ENCODE measurements at regions not wholly inside any gene's neighbourhood (a gene's known extent, or its start where the extent isn't known, plus 50 kb on each side); places are given as distances from the start of the nearest gene placed in this dataset.

DNA sequence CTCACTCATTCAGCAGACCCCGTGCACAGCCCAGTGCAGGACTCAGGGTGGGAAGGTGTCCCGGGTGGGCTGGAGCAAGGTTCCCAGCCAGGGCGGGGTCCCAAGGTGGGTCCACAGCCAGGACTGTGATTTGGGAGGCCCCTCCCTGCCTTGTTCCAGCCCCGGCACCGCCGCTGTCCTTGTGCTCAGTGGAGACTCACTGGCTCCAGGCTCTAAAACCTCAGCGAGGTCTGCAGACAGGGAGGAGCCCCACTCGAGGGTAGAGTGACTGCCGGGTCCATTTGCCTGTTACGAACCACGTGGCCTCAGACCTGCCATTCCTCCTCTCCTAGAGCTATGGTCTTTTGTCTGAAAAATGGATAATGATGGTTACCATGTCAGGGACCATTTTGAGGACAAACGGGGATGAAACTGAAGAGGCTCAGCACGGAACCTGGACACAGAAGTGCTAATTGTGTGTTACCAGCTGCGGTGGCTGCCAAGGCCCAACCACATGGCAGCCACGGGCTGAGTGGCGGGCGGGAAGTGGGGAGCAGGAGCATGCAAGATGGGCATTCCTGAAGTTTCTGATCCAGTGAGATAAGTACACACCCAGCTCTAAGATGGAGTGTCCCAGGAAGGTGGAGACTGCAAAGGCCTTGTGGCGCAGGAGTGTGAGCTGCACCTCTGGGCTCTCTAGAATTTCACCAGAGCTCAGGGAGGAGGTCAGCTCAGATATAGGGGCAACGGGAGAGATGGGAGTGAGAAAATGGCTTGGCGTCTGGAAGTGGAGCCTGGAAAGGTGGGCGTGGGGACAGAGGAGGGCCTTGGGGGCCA, 317.6 kb downstream of the SEC14L1 start:
- H3K36me3 ChIP-seq (ENCODE audit: insufficient read depth, low read length), result peaks cover 11% of the 10 kb centered on the region
- H3K27me3 ChIP-seq (ENCODE audit: insufficient read depth, low read length), result no peaks in the 10 kb centered on the region
- no peak for TF ChIP-seq CTCF (IDR thresholded peaks at IDR 0.05; ENCODE audit: extremely low read depth, low read depth, low read length)
- H3K4me2 ChIP-seq (ENCODE audit: insufficient read depth, low read length), result no peak overlapping the region
- DNase-seq (ENCODE audit: insufficient read length, low spot score, missing footprints), result peak; percentile 68
- peaks cover 98% of the 10 kb centered on the region for H3K79me2 ChIP-seq (ENCODE audit: insufficient read depth, low read length)
- H3K4me3 ChIP-seq (ENCODE audit: insufficient read depth, low read length), result no peak overlapping the region
- no peaks in the 10 kb centered on the region for H3K9me3 ChIP-seq (ENCODE audit: low read depth, low read length)
- H3K27ac ChIP-seq (ENCODE audit: low read depth, low read length), result peak overlapping the region; percentile 92
- H3K4me1 ChIP-seq (ENCODE audit: insufficient read depth, low read length), result peaks cover 39% of the 10 kb centered on the region
- no peak overlapping the region for H2AFZ ChIP-seq (ENCODE audit: low read length)
- peaks cover 81% of the 10 kb centered on the region for H4K20me1 ChIP-seq (ENCODE audit: insufficient read depth, low read length)

DNA sequence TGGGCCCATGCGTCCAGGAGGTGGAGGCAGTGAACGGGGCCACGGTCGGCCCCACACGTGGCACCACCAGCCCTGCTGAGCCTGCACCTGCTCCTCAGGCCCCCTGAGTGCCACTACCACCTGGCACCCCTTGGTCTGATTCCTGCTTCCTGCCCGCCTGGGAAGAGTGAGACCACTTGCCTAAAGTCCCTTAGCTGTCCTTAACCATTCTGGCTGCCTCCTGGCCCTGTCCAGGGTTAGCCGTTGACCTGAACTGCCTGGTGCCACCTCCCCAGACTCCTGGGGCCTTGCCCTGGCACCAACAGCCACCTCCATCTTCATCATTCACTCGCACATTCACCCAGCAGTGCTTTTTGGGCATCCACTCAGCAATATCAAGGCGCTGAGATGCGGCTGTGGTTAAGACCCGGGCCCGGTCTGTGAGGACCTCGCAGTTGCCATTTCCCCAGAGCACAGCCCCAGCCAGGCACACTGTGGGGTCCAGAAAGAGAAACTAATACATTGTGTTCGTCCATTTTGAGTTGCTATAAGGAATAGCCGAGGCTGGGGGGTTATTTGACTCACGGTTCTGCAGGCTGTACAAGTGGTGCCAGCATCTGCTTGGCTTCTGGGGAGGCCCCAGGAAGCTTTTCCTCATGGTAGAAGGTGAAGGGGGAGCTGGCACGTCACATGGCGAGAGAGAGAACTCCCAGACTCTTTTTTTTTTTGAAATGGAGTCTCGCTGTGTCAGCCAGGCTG, 318.4 kb downstream of the SEC14L1 start:
- Histone ChIP-seq H3K4me1 (ENCODE audit: insufficient read depth, low read length) (peaks cover 39% of the 10 kb centered on the region), H3K79me2 (ENCODE audit: insufficient read depth, low read length) (peaks cover 95% of the 10 kb centered on the region), H4K20me1 (ENCODE audit: insufficient read depth, low read length) (peaks cover 77% of the 10 kb centered on the region), H2AFZ (ENCODE audit: low read length) (no peak overlapping the region), H3K9me3 (ENCODE audit: low read depth, low read length) (no peaks in the 10 kb centered on the region), H3K27ac (ENCODE audit: low read depth, low read length) (peak overlapping the region; percentile 92), H3K27me3 (ENCODE audit: insufficient read depth, low read length) (no peaks in the 10 kb centered on the region), H3K4me2 (ENCODE audit: insufficient read depth, low read length) (no peak overlapping the region), H3K36me3 (ENCODE audit: insufficient read depth, low read length) (peaks cover 11% of the 10 kb centered on the region), H3K4me3 (ENCODE audit: insufficient read depth, low read length) (no peak overlapping the region)
- no peak for DNase-seq (ENCODE audit: insufficient read length, low spot score, missing footprints)
- no peak for TF ChIP-seq CTCF (IDR thresholded peaks at IDR 0.05; ENCODE audit: extremely low read depth, low read depth, low read length)

DNA sequence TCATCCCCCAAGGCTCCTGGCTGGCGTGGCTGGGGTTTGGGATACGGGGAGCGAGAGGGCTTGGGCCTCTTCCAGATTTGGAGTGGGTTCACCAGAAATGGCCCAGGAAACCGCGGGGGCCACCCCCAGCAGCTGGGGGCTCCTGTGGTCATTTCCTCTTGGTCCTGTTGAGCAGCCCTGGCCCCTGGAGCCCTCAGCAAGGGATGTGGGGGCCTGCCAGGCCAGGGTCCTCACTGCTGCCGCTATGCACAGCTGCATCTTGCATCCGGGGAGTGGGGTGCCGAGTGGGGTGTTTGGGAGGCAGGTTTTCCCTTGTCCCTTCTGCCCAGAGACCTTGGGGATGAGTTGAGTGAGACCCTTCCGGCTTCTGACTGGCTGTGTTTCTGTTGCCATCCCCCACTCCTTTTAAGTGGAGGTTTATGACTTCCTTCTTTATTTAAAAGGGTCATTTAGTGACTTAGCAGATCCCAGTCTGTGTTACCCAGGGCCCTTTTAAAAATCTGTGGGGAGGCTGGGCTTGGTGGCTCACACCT, 319.8 kb downstream of the SEC14L1 start:
- peak overlapping the region; percentile 39 for H3K4me2 ChIP-seq (ENCODE audit: insufficient read depth, low read length)
- H3K4me3 ChIP-seq (ENCODE audit: insufficient read depth, low read length), result peak overlapping the region; percentile 13
- no peak for TF ChIP-seq CTCF (IDR thresholded peaks at IDR 0.05; ENCODE audit: extremely low read depth, low read depth, low read length)
- peaks cover 11% of the 10 kb centered on the region for H3K36me3 ChIP-seq (ENCODE audit: insufficient read depth, low read length)
- H4K20me1 ChIP-seq (ENCODE audit: insufficient read depth, low read length), result peaks cover 75% of the 10 kb centered on the region
- no peaks in the 10 kb centered on the region for H3K27me3 ChIP-seq (ENCODE audit: insufficient read depth, low read length)
- H2AFZ ChIP-seq (ENCODE audit: low read length), result no peak overlapping the region
- H3K9me3 ChIP-seq (ENCODE audit: low read depth, low read length), result no peaks in the 10 kb centered on the region
- peak overlapping the region; percentile 92 for H3K27ac ChIP-seq (ENCODE audit: low read depth, low read length)
- H3K79me2 ChIP-seq (ENCODE audit: insufficient read depth, low read length), result peaks cover 94% of the 10 kb centered on the region
- peaks cover 35% of the 10 kb centered on the region for H3K4me1 ChIP-seq (ENCODE audit: insufficient read depth, low read length)
- peak; percentile 85 for DNase-seq (ENCODE audit: insufficient read length, low spot score, missing footprints)
